Activated B cell treated with CpG ODN at 0.5 μM for 24 hours (primary cell): ENCODE measurements at regions not wholly inside any gene's neighbourhood (a gene's known extent, or its start where the extent isn't known, plus 50 kb on each side); places are given as distances from the start of the nearest gene placed in this dataset.
"Not testable (repeated sequence)": the region's sequence is repeated elsewhere in the genome, so short reads cannot be mapped to it uniquely, and the experiment has no call there.

Experiments used
- ATAC-seq: fragments of 200-7000 bp; cut with Tn5 transposase; one replicate; pipeline ENCODE4 v1.10.0; 2021; ENCODE audit warnings: low read depth, mild to moderate bottlenecking, moderate library complexity
- CTCF ChIA-PET: fragments of 350-600 bp; sonication (Branson Sonifier 250); formaldehyde crosslinking; loops from one replicate; lab custom pipeline; 2021; ENCODE audit warnings: antibody characterized with exemption; lab: Charles Lee
- POLR2A ChIA-PET: fragments of 350-600 bp; sonication (Branson Sonifier 250); formaldehyde crosslinking; loops from one replicate; lab custom pipeline; 2021; ENCODE audit warnings: antibody characterized with exemption; lab: Charles Lee
- DNase-seq: peaks from one replicate; pipeline ENCODE4 v3.0.0; 2022
- H3K27ac Mint-ChIP-seq: one replicate; pipeline ENCODE4 v1.8.0; 2020; ENCODE audit warnings: mixed read lengths
- H3K27me3 Mint-ChIP-seq: one replicate; pipeline ENCODE4 v1.8.0; 2021; ENCODE audit warnings: mixed read lengths
- H3K36me3 Mint-ChIP-seq: one replicate; pipeline ENCODE4 v1.8.0; 2021; ENCODE audit warnings: low read depth, mixed read lengths
- H3K4me1 Mint-ChIP-seq: one replicate; pipeline ENCODE4 v1.8.0; 2021; ENCODE audit warnings: mixed read lengths
- H3K4me3 Mint-ChIP-seq: one replicate; pipeline ENCODE4 v1.8.0; 2020; ENCODE audit warnings: mild to moderate bottlenecking, mixed read lengths
- H3K9me3 Mint-ChIP-seq: one replicate; pipeline ENCODE4 v1.8.0; 2020; ENCODE audit warnings: mixed read lengths
- intact Hi-C: fragments of 100-400 bp; cut with micrococcal nuclease; formaldehyde crosslinking; loops from one replicate; pipeline ENCODE4 v1.15.1; 2024
- TF ChIP-seq, protein P1 (sequence below): fragments of 200-600 bp; IDR thresholded peaks from one replicate; pipeline ENCODE4 v1.8.0; 2022; ENCODE audit warnings: antibody characterized with exemption, mild to moderate bottlenecking

DNA sequence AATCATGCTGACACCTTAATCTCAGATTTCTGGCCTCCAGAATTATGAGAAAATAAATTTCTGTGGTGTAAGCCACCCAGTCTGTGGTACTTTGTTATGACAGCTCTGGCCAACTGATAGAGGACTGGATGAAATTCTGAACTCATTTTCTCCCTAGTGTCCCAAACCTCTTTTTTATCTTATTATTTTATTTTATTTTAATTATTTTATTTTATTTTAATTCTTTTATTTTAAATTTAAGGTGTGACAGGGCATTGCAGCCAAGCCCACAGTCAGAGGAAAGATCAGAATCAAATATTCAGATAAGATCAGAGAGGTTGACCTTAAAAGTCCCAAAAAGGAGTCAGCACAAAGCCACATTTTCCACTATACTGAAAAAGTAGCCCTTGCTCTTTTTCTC, 228.1 kb downstream of the TFEC start:
- Mint-ChIP-seq H3K27ac (no peak overlapping the region), H3K36me3 (no peaks in the 10 kb centered on the region), H3K27me3 (no peaks in the 10 kb centered on the region), H3K4me1 (no peaks in the 10 kb centered on the region), H3K4me3 (no peak overlapping the region), H3K9me3 (no peaks in the 10 kb centered on the region)
- TF ChIP-seq, protein P1, sequence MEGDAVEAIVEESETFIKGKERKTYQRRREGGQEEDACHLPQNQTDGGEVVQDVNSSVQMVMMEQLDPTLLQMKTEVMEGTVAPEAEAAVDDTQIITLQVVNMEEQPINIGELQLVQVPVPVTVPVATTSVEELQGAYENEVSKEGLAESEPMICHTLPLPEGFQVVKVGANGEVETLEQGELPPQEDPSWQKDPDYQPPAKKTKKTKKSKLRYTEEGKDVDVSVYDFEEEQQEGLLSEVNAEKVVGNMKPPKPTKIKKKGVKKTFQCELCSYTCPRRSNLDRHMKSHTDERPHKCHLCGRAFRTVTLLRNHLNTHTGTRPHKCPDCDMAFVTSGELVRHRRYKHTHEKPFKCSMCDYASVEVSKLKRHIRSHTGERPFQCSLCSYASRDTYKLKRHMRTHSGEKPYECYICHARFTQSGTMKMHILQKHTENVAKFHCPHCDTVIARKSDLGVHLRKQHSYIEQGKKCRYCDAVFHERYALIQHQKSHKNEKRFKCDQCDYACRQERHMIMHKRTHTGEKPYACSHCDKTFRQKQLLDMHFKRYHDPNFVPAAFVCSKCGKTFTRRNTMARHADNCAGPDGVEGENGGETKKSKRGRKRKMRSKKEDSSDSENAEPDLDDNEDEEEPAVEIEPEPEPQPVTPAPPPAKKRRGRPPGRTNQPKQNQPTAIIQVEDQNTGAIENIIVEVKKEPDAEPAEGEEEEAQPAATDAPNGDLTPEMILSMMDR: no peak
- CTCF ChIA-PET: no interaction called here
- intact Hi-C loops: no loop called here
- POLR2A ChIA-PET: no interaction called here
- ATAC-seq (no peak), DNase-seq (no peak)

DNA sequence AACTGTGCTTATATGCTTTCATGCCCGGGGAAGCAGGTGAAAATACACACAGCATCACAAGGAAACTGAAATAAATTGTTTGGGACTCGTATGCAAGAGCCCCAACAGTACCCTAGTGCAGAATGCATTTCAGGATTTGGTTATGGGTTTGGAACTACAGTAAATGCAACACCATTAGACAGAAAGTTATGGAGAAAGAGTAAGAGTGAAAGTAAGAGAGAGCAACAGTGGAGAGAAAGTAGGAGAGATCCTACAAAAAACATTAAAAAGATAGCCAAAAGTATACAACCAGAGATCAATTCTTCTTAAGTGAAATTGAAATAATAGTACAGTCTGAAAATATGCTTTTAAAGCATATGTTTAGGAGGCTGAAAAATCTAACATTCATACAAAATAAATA, 231.1 kb downstream of the TFEC start:
- Mint-ChIP-seq H3K4me1 (no peaks in the 10 kb centered on the region), H3K27ac (no peak overlapping the region), H3K36me3 (no peaks in the 10 kb centered on the region), H3K9me3 (no peaks in the 10 kb centered on the region), H3K27me3 (no peaks in the 10 kb centered on the region), H3K4me3 (no peak overlapping the region)
- intact Hi-C loops: no loop called here
- DNase-seq (no peak), ATAC-seq (no peak)
- ChIA-PET POLR2A (no interaction called here), CTCF (no interaction called here)
- TF ChIP-seq, protein P1: no peak

DNA sequence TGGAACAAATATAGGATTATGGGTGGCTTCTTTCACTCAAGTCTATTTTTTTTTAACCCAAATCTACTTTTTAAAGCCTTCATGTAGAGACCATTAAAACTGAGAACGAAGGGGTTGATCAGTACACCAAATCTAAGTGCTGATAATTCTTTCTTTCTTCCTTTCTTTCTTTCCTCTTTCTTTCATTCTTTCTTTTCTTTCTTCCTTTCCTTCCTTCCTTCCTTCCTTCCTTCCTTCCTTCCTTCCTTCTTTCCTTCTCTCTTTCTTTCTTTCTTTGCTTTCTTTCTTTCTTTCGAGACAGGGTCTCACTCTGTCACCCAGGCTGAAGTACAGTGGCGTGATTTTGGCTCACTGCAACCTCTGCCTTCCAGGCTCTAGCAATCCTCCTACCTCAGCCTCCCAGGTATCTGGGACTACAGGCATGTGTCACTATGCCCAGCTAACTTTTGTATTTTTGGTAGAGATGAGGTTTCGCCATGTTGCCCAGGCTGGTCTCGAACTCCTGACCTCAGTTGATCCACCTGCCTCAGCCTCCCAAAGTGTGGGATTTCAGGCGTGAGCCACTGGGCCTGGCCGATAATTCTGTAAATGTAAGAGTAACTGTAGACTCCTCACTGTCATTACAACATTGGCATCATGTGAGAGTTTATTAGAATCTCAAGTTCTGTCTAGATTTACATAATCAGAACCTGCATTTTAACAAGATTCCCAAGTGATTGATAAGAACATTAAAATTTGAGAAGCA, 236.4 kb downstream of the TFEC start:
- no peak for ATAC-seq
- Mint-ChIP-seq H3K27ac (no peak overlapping the region), H3K4me3 (no peak overlapping the region), H3K9me3 (no peaks in the 10 kb centered on the region), H3K4me1 (no peaks in the 10 kb centered on the region), H3K36me3 (no peaks in the 10 kb centered on the region), H3K27me3 (no peaks in the 10 kb centered on the region)
- intact Hi-C loops: no loop called here
- ChIA-PET CTCF (no interaction called here), POLR2A (no interaction called here)
- TF ChIP-seq, protein P1: no peak
- no peak for DNase-seq

DNA sequence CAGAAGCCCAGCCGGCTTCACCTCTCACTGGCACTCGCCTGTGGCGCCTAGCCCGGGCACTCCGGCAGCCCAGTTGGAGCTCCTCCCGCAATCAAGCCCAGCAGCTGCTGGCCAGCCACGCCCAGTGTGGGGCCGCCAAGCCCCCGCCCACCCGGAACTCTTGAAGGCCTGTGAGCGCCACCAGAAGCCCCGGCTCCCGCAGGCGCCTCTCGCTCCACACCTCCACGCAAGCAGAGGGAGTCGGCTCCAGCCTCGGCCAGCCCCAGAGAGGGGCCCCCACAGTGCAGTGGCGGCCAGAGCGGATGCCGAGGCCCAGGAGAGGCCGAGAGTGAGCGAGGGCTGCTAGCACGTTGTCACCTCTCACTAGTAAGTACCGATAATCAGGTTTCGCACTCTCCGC, 240.7 kb downstream of the TFEC start:
- ATAC-seq (no peak), DNase-seq (no peak)
- Mint-ChIP-seq H3K9me3 (no peaks in the 10 kb centered on the region), H3K27ac (no peak overlapping the region), H3K4me1 (no peaks in the 10 kb centered on the region), H3K4me3 (no peak overlapping the region), H3K27me3 (no peaks in the 10 kb centered on the region), H3K36me3 (no peaks in the 10 kb centered on the region)
- TF ChIP-seq, protein P1: no peak
- POLR2A ChIA-PET: no interaction called here
- intact Hi-C loops: no loop called here
- CTCF ChIA-PET: no interaction called here

DNA sequence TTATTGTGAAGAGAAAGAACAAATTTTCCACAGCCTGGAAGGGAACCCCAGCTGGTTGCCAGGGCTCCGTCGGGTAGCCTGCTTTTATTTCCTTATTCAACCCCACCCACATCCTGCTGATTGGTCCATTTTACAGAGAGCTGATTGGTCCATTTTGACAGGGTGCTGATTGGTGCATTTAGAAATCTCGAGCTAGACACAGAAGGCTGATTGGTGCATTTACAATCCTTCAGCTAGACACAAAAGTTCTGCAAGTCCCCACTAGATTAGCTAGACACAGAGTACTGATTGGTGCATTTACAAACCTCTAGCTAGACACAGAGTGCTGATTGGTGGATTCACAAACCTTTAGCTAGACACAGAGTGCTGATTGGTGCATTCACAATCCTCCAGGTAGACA, 241.1 kb downstream of the TFEC start:
- DNase-seq, H3K27me3 Mint-ChIP-seq, POLR2A ChIA-PET, H3K4me3 Mint-ChIP-seq, H3K4me1 Mint-ChIP-seq, H3K9me3 Mint-ChIP-seq, intact Hi-C loops, H3K36me3 Mint-ChIP-seq, CTCF ChIA-PET, H3K27ac Mint-ChIP-seq, ATAC-seq: not testable (repeated sequence)
